K562 (cell line): ENCODE measurements at regions not wholly inside any gene's neighbourhood (a gene's known extent, or its start where the extent isn't known, plus 50 kb on each side); places are given as distances from the start of the nearest gene placed in this dataset.

Experiments
- ATAC-seq: fragments of 200-7000 bp; cut with Tn5 transposase; 3 replicates; pipeline ENCODE4 v1.9.1; 2020; ENCODE audit warnings: moderate library complexity
- BruUV-seq: library from RNA; stranded (reverse); fragments of 400-500 nt; replicated peaks from 2 replicates; lab custom pipeline; 2021; lab: Mats Ljungman, UMichigan
- CTCF ChIA-PET: fragments of 300-600 bp; formaldehyde crosslinking; extraction: SDS; loops from one replicate; lab custom pipeline; 2021; ENCODE audit warnings: low intra/inter-chr PET ratio; lab: Yijun Ruan, JAX
- POLR2A ChIA-PET: fragments of 300-600, 350-650 bp; sonication (Branson Sonifier 250); formaldehyde crosslinking; extraction: SDS; loops from one replicate; lab custom pipeline; 2021; ENCODE audit warnings: antibody characterized with exemption, inconsistent platforms; lab: Yijun Ruan, JAX
- DNase-seq, 4 experiments: peaks; one replicate each; pipeline versions ENCODE4 v3.0.0 to v3.0.0-alpha.2; 2011 to 2018; ENCODE audit warnings: low spot score in 3 of 4, mixed read lengths in 3 of 4; ENCODE audit errors: extremely low read depth in 1 of 4
- FAIRE-seq: peaks from 2 replicates; lab custom pipeline; 2011; peaks lifted over from hg19 to GRCh38; lab: Jason Lieb, UNC
- H2AFZ ChIP-seq: 2 replicates; pipeline ENCODE4 v1.6.0; 2011; ENCODE audit warnings: low read depth, low read length, control low read depth, inconsistent platforms
- H3K27ac ChIP-seq: fragments of 200-600 bp; 3 replicates; pipeline ENCODE4 v1.8.0; 2011; ENCODE audit warnings: low read depth, mild to moderate bottlenecking, control low read depth, inconsistent platforms, low read length, moderate library complexity, mixed read lengths; ENCODE audit errors: extremely low read depth
- H3K27me3 ChIP-seq, 2 experiments: fragments of 300-600 bp in 1 of 2; 2 replicates in 1 of 2; 3 replicates in 1 of 2; pipeline versions ENCODE4 v1.6.0 to v1.8.0; 2011; ENCODE audit warnings: inconsistent platforms in 2 of 2, low read length in 2 of 2, mild to moderate bottlenecking in 1 of 2, mixed read lengths in 1 of 2, moderate library complexity in 1 of 2; ENCODE audit not compliant: control insufficient read depth in 2 of 2, insufficient read depth in 2 of 2
- H3K36me3 ChIP-seq: fragments of 300-600 bp; 3 replicates; pipeline ENCODE4 v1.8.0; 2011; ENCODE audit warnings: mild to moderate bottlenecking, low read length, inconsistent platforms; ENCODE audit not compliant: control insufficient read depth, insufficient read depth
- H3K4me1 ChIP-seq, 2 experiments: fragments of 200-600 bp in 1 of 2; replicated peaks in 1 of 2; 2 replicates in 1 of 2; 3 replicates in 1 of 2; pipeline versions ENCODE4 v1.5.1 to v1.8.0; 2011; ENCODE audit warnings: inconsistent platforms in 2 of 2, low read length in 2 of 2, mild to moderate bottlenecking in 1 of 2, mixed read lengths in 1 of 2, moderate library complexity in 1 of 2; ENCODE audit not compliant: control insufficient read depth in 2 of 2, insufficient read depth in 2 of 2
- H3K4me2 ChIP-seq: 2 replicates; pipeline ENCODE4 v1.6.1; 2011; ENCODE audit warnings: low read length, control low read depth, inconsistent platforms, mixed read lengths; ENCODE audit not compliant: insufficient read depth
- H3K4me3 ChIP-seq: fragments of 200-600 bp; sonication (generic), shearing (Covaris generic); 2 replicates; pipeline ENCODE4 v1.5.1; 2016; ENCODE audit warnings: control low read depth, inconsistent platforms
- H3K79me2 ChIP-seq: fragments of 200-600 bp; 3 replicates; pipeline ENCODE4 v1.8.0; 2011; ENCODE audit warnings: low read length, inconsistent platforms; ENCODE audit not compliant: control insufficient read depth, insufficient read depth
- H3K9ac ChIP-seq, 2 experiments: 2 replicates each; pipeline versions ENCODE4 v1.6.0 to v1.6.1; 2011; ENCODE audit warnings: low read depth in 2 of 2, low read length in 2 of 2, control low read depth in 1 of 2, inconsistent platforms in 1 of 2, mild to moderate bottlenecking in 1 of 2, mixed read lengths in 1 of 2; ENCODE audit not compliant: insufficient read depth in 1 of 2
- H3K9me1 ChIP-seq: one replicate; pipeline ENCODE4 v1.6.0; 2011; ENCODE audit warnings: inconsistent platforms, mild to moderate bottlenecking, low read length, moderate library complexity; ENCODE audit not compliant: control insufficient read depth, insufficient read depth
- H3K9me3 ChIP-seq: replicated peaks from 2 replicates; pipeline ENCODE4 v1.5.1; 2011; ENCODE audit warnings: low read depth, low read length, inconsistent platforms; ENCODE audit not compliant: control insufficient read depth, insufficient read depth
- H4K20me1 ChIP-seq: replicated peaks from 2 replicates; pipeline ENCODE4 v1.6.1; 2011; ENCODE audit warnings: low read length, inconsistent platforms, mixed read lengths; ENCODE audit not compliant: control insufficient read depth, insufficient read depth
- HMBOX1 ChIP-seq: sonication (generic); IDR thresholded peaks from 2 replicates; pipeline ENCODE4 v1.6.1; 2016
- SMARCB1 ChIP-seq: IDR thresholded peaks from 2 replicates; pipeline ENCODE4 v1.6.1; 2011; ENCODE audit warnings: improper control_type of control experiment, low read depth; ENCODE audit not compliant: insufficient read length
- YY1 ChIP-seq, 3 experiments: IDR thresholded peaks; 2 replicates each; pipeline ENCODE4 v1.6.1; 2011; ENCODE audit warnings: low read length in 2 of 3, mild to moderate bottlenecking in 2 of 3, moderate library complexity in 2 of 3, borderline replicate concordance in 1 of 3, control low read depth in 1 of 3, low read depth in 1 of 3; ENCODE audit not compliant: insufficient read depth in 3 of 3, insufficient replicate concordance in 2 of 3, control insufficient read depth in 1 of 3, insufficient read length in 1 of 3; ENCODE audit errors: extremely low read depth in 1 of 3
- ZNF398 ChIP-seq: fragments of 250-450 bp; sonication (Bioruptor Pico); IDR thresholded peaks from 2 replicates; pipeline ENCODE4 v1.8.0; 2021; ENCODE audit warnings: moderate library complexity, mild to moderate bottlenecking, inconsistent platforms
- whole genome bisulfite sequencing: fragments of 100-300 bp; shearing (Covaris generic); methylation state at CpG from one replicate; pipeline ENCODE4 v1.1.6; 2016; ENCODE audit warnings: low coverage, mixed read lengths; ENCODE audit not compliant: insufficient coverage; ENCODE audit errors: missing lambda C conversion rate; 5-methylcytosine and 5-hydroxymethylcytosine counted together
- in situ Hi-C: fragments of 300-500 bp; cut with MboI; formaldehyde crosslinking; loops from 4 replicates; pipeline ENCODE4 v1.15.0; 2018; ENCODE audit warnings: inconsistent platforms, mixed read lengths
- intact Hi-C: fragments of 100-400 bp; cut with micrococcal nuclease; formaldehyde crosslinking; loops from 2 replicates; pipeline ENCODE4 v1.14.2; 2022

GRCh38 chr3:72151465-72152238 lies 366.7 kb upstream of the PROK2 start:
- TF ChIP-seq ZNF398 (CRISPR knock-in tag) = no peak
- no peak for TF ChIP-seq SMARCB1
- no peak for TF ChIP-seq YY1 (IDR thresholded peaks at IDR 0.05; ENCODE audit: borderline replicate concordance in 1 of 3, control insufficient read depth in 1 of 3, extremely low read depth in 1 of 3, insufficient read depth in 3 of 3, insufficient read length in 1 of 3, insufficient replicate concordance in 2 of 3, low read depth in 1 of 3, low read length in 2 of 3)
- TF ChIP-seq HMBOX1 = no peak
- ChIA-PET POLR2A (interaction anchor here (0.5 to 1.9 kb wide), 5 partner anchors 11 to 435 kb away, joined by 3 to 7 read pairs (median 3); no protein-coding TSS in a partner anchor), CTCF (no interaction called here)
- Histone ChIP-seq H3K9ac (peak overlapping the region in 1 of 2 experiments; percentile 10; a peak in 1 of 4 replicates), H3K4me2 (peak overlapping the region; percentile 24; the same call in 1 of the 2 replicates), H3K27me3 (no peaks in the 10 kb centered on the region), H3K4me3 (no peak overlapping the region), H3K27ac (peak overlapping the region; percentile 10; the same call in 1 of the 3 replicates), H3K79me2 (no peaks in the 10 kb centered on the region; the same call in 2 of the 3 replicates), H3K4me1 (peaks cover 9 to 42% of the 10 kb centered on the region in 2 experiments; a peak in 4 of 5 replicates), H3K36me3 (no peaks in the 10 kb centered on the region), H4K20me1 (no peaks in the 10 kb centered on the region), H2AFZ (peak overlapping the region; percentile 78), H3K9me1 (no peaks in the 10 kb centered on the region), H3K9me3 (peaks cover 2% of the 10 kb centered on the region; the same call in 1 of the 2 replicates)
- no TSS peak for BruUV-seq
- in situ Hi-C loops = no loop called here
- intact Hi-C loops = no loop called here
- DNase-seq (no peak), FAIRE-seq (no peak), ATAC-seq (peak; percentile 15; the same call in 1 of the 3 replicates)
- 65% methylated on average over 9 of the region's 9 CpGs for WGBS
